Panc1 (cell line): ENCODE measurements at regions not wholly inside any gene's neighbourhood (a gene's known extent, or its start where the extent isn't known, plus 50 kb on each side); places are given as distances from the start of the nearest gene placed in this dataset.

Experiments
- ATAC-seq: fragments of 200-7000 bp; cut with Tn5 transposase; 2 replicates; pipeline ENCODE4 v1.9.1; 2020; ENCODE audit warnings: mild to moderate bottlenecking, moderate library complexity
- BruUV-seq: library from RNA; stranded (reverse); fragments of 400-500 nt; replicated peaks from 2 replicates; lab custom pipeline; 2021; lab: Mats Ljungman, UMichigan
- CTCF ChIA-PET: fragments of 300-600 bp; sonication (Branson Sonifier 250); formaldehyde crosslinking; loops from one replicate; lab custom pipeline; 2022; ENCODE audit warnings: antibody characterized with exemption; lab: Charles Lee
- POLR2A ChIA-PET: fragments of 300-600 bp; sonication (Branson Sonifier 250); formaldehyde crosslinking; loops from one replicate; lab custom pipeline; 2022; ENCODE audit warnings: antibody characterized with exemption; lab: Charles Lee
- DNase-seq: peaks from one replicate; pipeline ENCODE4 v3.0.0-alpha.2; 2010; ENCODE audit warnings: low read depth, low spot score
- H3K27ac ChIP-seq: 2 replicates; pipeline ENCODE4 v1.5.1; 2011; ENCODE audit warnings: mild to moderate bottlenecking, low read length, inconsistent platforms
- H3K27me3 ChIP-seq: fragments of 200-500 bp; sonication (Bioruptor generic); 2 replicates; pipeline ENCODE4 v1.6.0; 2014; ENCODE audit warnings: low read length, inconsistent platforms; ENCODE audit not compliant: control insufficient read depth, insufficient read depth
- H3K36me3 ChIP-seq: fragments of 200-500 bp; sonication (Bioruptor generic); 2 replicates; pipeline ENCODE4 v1.5.1; 2014; ENCODE audit warnings: inconsistent platforms, mild to moderate bottlenecking, low read length, moderate library complexity; ENCODE audit not compliant: control insufficient read depth, insufficient read depth
- H3K4me1 ChIP-seq: 2 replicates; pipeline ENCODE4 v1.5.1; 2011; ENCODE audit warnings: inconsistent platforms, mild to moderate bottlenecking, low read length, moderate library complexity; ENCODE audit not compliant: control insufficient read depth, insufficient read depth
- H3K4me3 ChIP-seq, 2 experiments: 2 replicates each; pipeline ENCODE4 v1.5.1; 2011 to 2012; ENCODE audit warnings: low read depth in 2 of 2, low read length in 2 of 2, mild to moderate bottlenecking in 2 of 2, inconsistent platforms in 1 of 2, moderate library complexity in 1 of 2
- H3K9me3 ChIP-seq: fragments of 200-500 bp; sonication (Bioruptor generic); 2 replicates; pipeline ENCODE4 v1.5.1; 2014; ENCODE audit warnings: low read depth, mild to moderate bottlenecking, inconsistent platforms, low read length, moderate library complexity; ENCODE audit not compliant: control insufficient read depth, insufficient read depth
- CTCF ChIP-seq: fragments of 450-650 bp; IDR thresholded peaks from 2 replicates; pipeline ENCODE4 v1.5.1; 2017; ENCODE audit warnings: mild to moderate bottlenecking
- POLR2AphosphoS5 ChIP-seq: IDR thresholded peaks from 2 replicates; pipeline ENCODE4 v1.6.1; 2012; ENCODE audit warnings: mild to moderate bottlenecking, low read depth, low read length, moderate library complexity
- REST ChIP-seq, 2 experiments: IDR thresholded peaks; 2 replicates each; pipeline ENCODE4 v1.6.1; 2011 to 2012; ENCODE audit warnings: low read depth in 2 of 2, control low read depth in 1 of 2, low read length in 1 of 2, mild to moderate bottlenecking in 1 of 2, moderate library complexity in 1 of 2; ENCODE audit not compliant: insufficient read depth in 1 of 2
- SIN3A ChIP-seq: IDR thresholded peaks from 2 replicates; pipeline ENCODE4 v1.6.1; 2012; ENCODE audit warnings: low read depth, mild to moderate bottlenecking, low read length, moderate library complexity, borderline replicate concordance; ENCODE audit not compliant: insufficient read depth
- TCF7L2 ChIP-seq: IDR thresholded peaks from 2 replicates; pipeline ENCODE4 v1.6.1; 2011; ENCODE audit warnings: mild to moderate bottlenecking, low read depth, low read length, inconsistent platforms
- in situ Hi-C: cut with HindIII; loops from 2 replicates; pipeline ENCODE4 v1.10.0; 2016; ENCODE audit warnings: low sequenced_read_pairs, low pct_unique_long_range_greater_than_20kb
- intact Hi-C: fragments of 100-400 bp; cut with micrococcal nuclease; formaldehyde crosslinking; loops from one replicate; pipeline ENCODE4 v1.10.0; 2022; ENCODE audit not compliant: unreplicated experiment

GRCh38 chr20:41902346-41902745 lies 284.2 kb upstream of the CHD6 start:
- no TSS peak for BruUV-seq
- Histone ChIP-seq H3K27me3 (no peaks in the 10 kb centered on the region), H3K27ac (no peak overlapping the region), H3K9me3 (no peaks in the 10 kb centered on the region), H3K4me1 (no peaks in the 10 kb centered on the region), H3K36me3 (no peaks in the 10 kb centered on the region), H3K4me3 (no peak overlapping the region)
- CTCF ChIA-PET, result no interaction called here
- TF ChIP-seq TCF7L2 (no peak), SIN3A (no peak), CTCF (no peak), REST (IDR thresholded peaks at IDR 0.05; ENCODE audit: insufficient read depth in 1 of 2, low read depth in 2 of 2, low read length in 1 of 2) (no peak), POLR2AphosphoS5 (no peak)
- in situ Hi-C loops (no loop called here), intact Hi-C loops (no loop called here)
- POLR2A ChIA-PET, result no interaction called here
- DNase-seq (no peak), ATAC-seq (no peak)

- in situ Hi-C loops (no loop called here), intact Hi-C loops (no loop called here)
- Histone ChIP-seq H3K36me3 (no peaks in the 10 kb centered on the region), H3K4me3 (no peak overlapping the region), H3K9me3 (no peaks in the 10 kb centered on the region), H3K27me3 (no peaks in the 10 kb centered on the region), H3K27ac (no peak overlapping the region), H3K4me1 (no peaks in the 10 kb centered on the region)
- BruUV-seq, result no TSS peak
- DNase-seq (no peak), ATAC-seq (no peak)
- ChIA-PET CTCF (no interaction called here), POLR2A (no interaction called here)
- no peak for TF ChIP-seq CTCF
- TF ChIP-seq TCF7L2, result no peak
- no peak for TF ChIP-seq POLR2AphosphoS5
- TF ChIP-seq SIN3A, result no peak
- TF ChIP-seq REST (IDR thresholded peaks at IDR 0.05; ENCODE audit: insufficient read depth in 1 of 2, low read depth in 2 of 2, low read length in 1 of 2), result no peak
Measured at GRCh38 chr20:41900201-41900691, 282.1 kb upstream of the CHD6 start.
